ENCODE measurements at regions not wholly inside any gene's neighbourhood (a gene's known extent, or its start where the extent isn't known, plus 50 kb on each side); places are given as distances from the start of the nearest gene placed in this dataset.

- TF ChIP-seq EZH2phosphoT487 (IDR thresholded peaks at IDR 0.05; ENCODE audit: insufficient read depth, low read depth) (no peak), EZH2 (IDR thresholded peaks at IDR 0.05; ENCODE audit: insufficient read depth, poor library complexity, severe bottlenecking) (no peak)
Observed at GRCh38 chr10:9957351-9957750, 1060.3 kb upstream of the CELF2 start.
